HepG2 (cell line): ENCODE measurements at regions not wholly inside any gene's neighbourhood (a gene's known extent, or its start where the extent isn't known, plus 50 kb on each side); places are given as distances from the start of the nearest gene placed in this dataset.

Experiments used
- ATAC-seq: fragments of 200-7000 bp; cut with Tn5 transposase; 3 replicates; pipeline ENCODE4 v1.9.1; 2020; ENCODE audit warnings: mild to moderate bottlenecking, moderate library complexity
- BruUV-seq: library from RNA; stranded (reverse); fragments of 400-500 nt; replicated peaks from 2 replicates; lab custom pipeline; 2021; lab: Mats Ljungman, UMichigan
- CTCF ChIA-PET: fragments of 300-600 bp; formaldehyde crosslinking; extraction: SDS; loops from one replicate; lab custom pipeline; 2021; ENCODE audit warnings: low total read pairs, inconsistent platforms, low intra/inter-chr PET ratio; lab: Yijun Ruan, JAX
- POLR2A ChIA-PET: fragments of 350-600 bp; sonication (Branson Sonifier 250); formaldehyde crosslinking; loops from one replicate; lab custom pipeline; 2020; ENCODE audit warnings: antibody characterized with exemption, inconsistent platforms; lab: Yijun Ruan, JAX
- DNase-seq: peaks from one replicate; pipeline ENCODE4 v3.0.0-alpha.2; 2015; ENCODE audit warnings: low spot score
- FAIRE-seq: peaks from 3 replicates; lab custom pipeline; 2011; peaks lifted over from hg19 to GRCh38; lab: Jason Lieb, UNC
- H2AFZ ChIP-seq: one replicate; pipeline ENCODE4 v1.6.1; 2011; ENCODE audit warnings: low read length, inconsistent platforms
- H3K27ac ChIP-seq: fragments of 300-600 bp; 3 replicates; pipeline ENCODE4 v1.8.0; 2011; ENCODE audit warnings: mixed run types, mild to moderate bottlenecking, mixed read lengths, low read length, inconsistent platforms; ENCODE audit not compliant: insufficient read depth; ENCODE audit errors: extremely low read length
- H3K27me3 ChIP-seq, 2 experiments: fragments of 200-600 bp in 1 of 2; 2 replicates in 1 of 2; 3 replicates in 1 of 2; pipeline versions ENCODE4 v1.6.0 to v1.8.0; 2011; ENCODE audit warnings: low read length in 2 of 2, mild to moderate bottlenecking in 2 of 2, moderate library complexity in 2 of 2, inconsistent platforms in 1 of 2; ENCODE audit not compliant: insufficient read depth in 2 of 2, control insufficient read depth in 1 of 2
- H3K36me3 ChIP-seq, 2 experiments: fragments of 200-600 bp in 1 of 2; replicated peaks in 1 of 2; 2 replicates in 1 of 2; 3 replicates in 1 of 2; pipeline versions ENCODE4 v1.5.1 to v1.8.0; 2011; ENCODE audit warnings: low read length in 2 of 2, inconsistent platforms in 1 of 2; ENCODE audit not compliant: insufficient read depth in 2 of 2, control insufficient read depth in 1 of 2
- H3K4me1 ChIP-seq: 2 replicates; pipeline ENCODE4 v1.5.1; 2012; ENCODE audit warnings: low read length, inconsistent platforms; ENCODE audit not compliant: insufficient read depth
- H3K4me2 ChIP-seq: 2 replicates; pipeline ENCODE4 v1.6.0; 2011; ENCODE audit warnings: low read depth, low read length, inconsistent platforms
- H3K4me3 ChIP-seq, 3 experiments: fragments of 200-600 bp in 1 of 3; sonication (generic), shearing (Covaris generic) in 1 of 3; replicated peaks in 1 of 3; 2 replicates each; pipeline ENCODE4 v1.5.1; 2011 to 2016; ENCODE audit warnings: low read length in 3 of 3, inconsistent platforms in 2 of 3, low read depth in 2 of 3, mild to moderate bottlenecking in 2 of 3, control low read depth in 1 of 3, mixed read lengths in 1 of 3; ENCODE audit not compliant: insufficient read depth in 1 of 3
- H3K79me2 ChIP-seq: one replicate; pipeline ENCODE4 v1.6.1; 2011; ENCODE audit warnings: low read length, inconsistent platforms; ENCODE audit not compliant: insufficient read depth
- H3K9ac ChIP-seq: 2 replicates; pipeline ENCODE4 v1.6.0; 2011; ENCODE audit warnings: mild to moderate bottlenecking, low read depth, low read length, inconsistent platforms; ENCODE audit not compliant: insufficient read depth
- H3K9me3 ChIP-seq: 2 replicates; pipeline ENCODE4 v1.5.1; 2012; ENCODE audit warnings: mild to moderate bottlenecking, low read length
- H4K20me1 ChIP-seq: 2 replicates; pipeline ENCODE4 v1.6.0; 2011; ENCODE audit warnings: inconsistent platforms, mild to moderate bottlenecking, low read length, moderate library complexity; ENCODE audit not compliant: insufficient read depth
- CEBPB ChIP-seq: IDR thresholded peaks from 2 replicates; pipeline ENCODE4 v1.6.1; 2011; ENCODE audit warnings: low read depth, low read length, improper control_type of control experiment, borderline replicate concordance
- NR3C1 ChIP-seq: sonication (generic); formaldehyde crosslinking; IDR thresholded peaks from 2 replicates; pipeline ENCODE4 v1.4.0; 2020; ENCODE audit warnings: missing genetic modification reagents
- PLRG1 ChIP-seq: fragments of 450-650 bp; conservative IDR thresholded peaks from 2 replicates; pipeline ENCODE4 v1.6.1; 2016
- RAD21 ChIP-seq: fragments of 450-650 bp; formaldehyde crosslinking; IDR thresholded peaks from 2 replicates; pipeline ENCODE4 v1.5.0; 2020; ENCODE audit warnings: mild to moderate bottlenecking
- ZNF292 ChIP-seq: sonication (generic); formaldehyde crosslinking; IDR thresholded peaks from 2 replicates; pipeline ENCODE4 v1.8.1; 2022; ENCODE audit warnings: mild to moderate bottlenecking, low read depth, missing genetic modification reagents, borderline replicate concordance
- WGBS: methylation state at CpG from one replicate; pipeline ENCODE4 v1.1.6; 2017; ENCODE audit warnings: low lambda C conversion rate; 5-methylcytosine and 5-hydroxymethylcytosine counted together
- in situ Hi-C: cut with HindIII; loops from 2 replicates; pipeline ENCODE4 v1.10.0; 2017; ENCODE audit warnings: low pct_unique_long_range_greater_than_20kb; ENCODE audit not compliant: extremely low pct_ligation_motif_present
- intact Hi-C: fragments of 100-400 bp; cut with micrococcal nuclease; formaldehyde crosslinking; loops from one replicate; pipeline ENCODE4 v1.10.0; 2022; ENCODE audit not compliant: unreplicated experiment
- TF ChIP-seq, protein P1 (sequence below): sonication (generic); formaldehyde crosslinking; IDR thresholded peaks from 2 replicates; pipeline ENCODE4 v1.5.1; 2020; ENCODE audit warnings: mild to moderate bottlenecking, missing genetic modification reagents, borderline replicate concordance
- TF ChIP-seq, protein P2 (sequence below): sonication (generic); formaldehyde crosslinking; IDR thresholded peaks from 2 replicates; pipeline ENCODE4 v1.4.0; 2020; ENCODE audit warnings: mild to moderate bottlenecking, missing genetic modification reagents, borderline replicate concordance
- TF ChIP-seq, protein P3 (sequence below): sonication (generic); formaldehyde crosslinking; IDR thresholded peaks from 2 replicates; pipeline ENCODE4 v1.5.0; 2020; ENCODE audit warnings: mild to moderate bottlenecking, low read depth, missing genetic modification reagents, borderline replicate concordance
- TF ChIP-seq, protein P4 (sequence below), 2 experiments: sonication (generic) in 1 of 2; formaldehyde crosslinking in 1 of 2; IDR thresholded peaks; 2 replicates each; pipeline versions ENCODE4 v1.6.1 to v1.9.0; 2014 to 2022; ENCODE audit warnings: antibody characterized with exemption in 1 of 2, borderline replicate concordance in 1 of 2, inconsistent platforms in 1 of 2, low read depth in 1 of 2, missing genetic modification reagents in 1 of 2

DNA sequence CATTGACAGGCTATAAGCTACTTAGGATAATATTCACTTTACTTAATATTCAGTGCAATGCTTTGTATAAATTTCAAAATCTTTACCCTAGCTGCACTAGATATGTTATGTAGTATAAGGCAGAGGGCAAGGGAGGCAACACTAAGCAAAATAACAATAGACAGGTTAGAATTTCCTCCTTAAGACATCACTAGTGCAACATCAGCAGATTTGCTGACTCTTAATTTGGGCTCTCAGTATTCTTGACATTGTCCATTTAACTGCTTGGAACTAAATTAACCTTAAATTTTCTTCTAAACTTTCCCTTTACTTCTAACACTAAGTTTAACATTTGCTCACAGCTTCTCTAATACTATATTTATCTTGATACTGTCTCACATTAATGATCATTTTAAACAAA lies 273.9 kb downstream of the DIO2 start (continued):
- TF ChIP-seq, protein P1, sequence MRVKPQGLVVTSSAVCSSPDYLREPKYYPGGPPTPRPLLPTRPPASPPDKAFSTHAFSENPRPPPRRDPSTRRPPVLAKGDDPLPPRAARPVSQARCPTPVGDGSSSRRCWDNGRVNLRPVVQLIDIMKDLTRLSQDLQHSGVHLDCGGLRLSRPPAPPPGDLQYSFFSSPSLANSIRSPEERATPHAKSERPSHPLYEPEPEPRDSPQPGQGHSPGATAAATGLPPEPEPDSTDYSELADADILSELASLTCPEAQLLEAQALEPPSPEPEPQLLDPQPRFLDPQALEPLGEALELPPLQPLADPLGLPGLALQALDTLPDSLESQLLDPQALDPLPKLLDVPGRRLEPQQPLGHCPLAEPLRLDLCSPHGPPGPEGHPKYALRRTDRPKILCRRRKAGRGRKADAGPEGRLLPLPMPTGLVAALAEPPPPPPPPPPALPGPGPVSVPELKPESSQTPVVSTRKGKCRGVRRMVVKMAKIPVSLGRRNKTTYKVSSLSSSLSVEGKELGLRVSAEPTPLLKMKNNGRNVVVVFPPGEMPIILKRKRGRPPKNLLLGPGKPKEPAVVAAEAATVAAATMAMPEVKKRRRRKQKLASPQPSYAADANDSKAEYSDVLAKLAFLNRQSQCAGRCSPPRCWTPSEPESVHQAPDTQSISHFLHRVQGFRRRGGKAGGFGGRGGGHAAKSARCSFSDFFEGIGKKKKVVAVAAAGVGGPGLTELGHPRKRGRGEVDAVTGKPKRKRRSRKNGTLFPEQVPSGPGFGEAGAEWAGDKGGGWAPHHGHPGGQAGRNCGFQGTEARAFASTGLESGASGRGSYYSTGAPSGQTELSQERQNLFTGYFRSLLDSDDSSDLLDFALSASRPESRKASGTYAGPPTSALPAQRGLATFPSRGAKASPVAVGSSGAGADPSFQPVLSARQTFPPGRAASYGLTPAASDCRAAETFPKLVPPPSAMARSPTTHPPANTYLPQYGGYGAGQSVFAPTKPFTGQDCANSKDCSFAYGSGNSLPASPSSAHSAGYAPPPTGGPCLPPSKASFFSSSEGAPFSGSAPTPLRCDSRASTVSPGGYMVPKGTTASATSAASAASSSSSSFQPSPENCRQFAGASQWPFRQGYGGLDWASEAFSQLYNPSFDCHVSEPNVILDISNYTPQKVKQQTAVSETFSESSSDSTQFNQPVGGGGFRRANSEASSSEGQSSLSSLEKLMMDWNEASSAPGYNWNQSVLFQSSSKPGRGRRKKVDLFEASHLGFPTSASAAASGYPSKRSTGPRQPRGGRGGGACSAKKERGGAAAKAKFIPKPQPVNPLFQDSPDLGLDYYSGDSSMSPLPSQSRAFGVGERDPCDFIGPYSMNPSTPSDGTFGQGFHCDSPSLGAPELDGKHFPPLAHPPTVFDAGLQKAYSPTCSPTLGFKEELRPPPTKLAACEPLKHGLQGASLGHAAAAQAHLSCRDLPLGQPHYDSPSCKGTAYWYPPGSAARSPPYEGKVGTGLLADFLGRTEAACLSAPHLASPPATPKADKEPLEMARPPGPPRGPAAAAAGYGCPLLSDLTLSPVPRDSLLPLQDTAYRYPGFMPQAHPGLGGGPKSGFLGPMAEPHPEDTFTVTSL (CRISPR knock-in tag), result no peak

DNA sequence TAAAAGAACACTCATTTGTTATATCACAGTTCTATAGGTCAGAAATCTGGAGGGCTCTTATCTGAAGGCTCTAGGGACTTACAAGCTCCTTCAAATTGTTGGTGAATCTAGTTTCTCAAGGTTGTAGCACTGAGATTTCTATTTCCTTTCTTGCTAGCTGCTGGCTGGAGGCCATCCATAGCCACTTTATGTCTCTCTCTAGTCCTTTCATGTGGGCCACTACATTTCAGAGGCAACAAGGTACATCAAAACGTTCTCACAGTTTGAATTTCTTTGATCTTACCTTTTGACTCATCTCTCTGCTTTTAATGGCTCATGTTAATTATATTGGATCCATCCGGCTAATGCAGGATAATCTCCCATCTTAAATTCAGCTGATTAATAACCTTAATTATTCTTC lies 286.8 kb downstream of the DIO2 start:
- ChIA-PET CTCF (no interaction called here), POLR2A (no interaction called here)
- intact Hi-C loops, result no loop called here
- Histone ChIP-seq H2AFZ (no peak overlapping the region), H3K36me3 (no peaks in the 10 kb centered on the region), H3K9me3 (peaks cover 92% of the 10 kb centered on the region), H3K4me3 (no peak overlapping the region), H3K4me2 (no peak overlapping the region), H3K27ac (no peak overlapping the region), H3K4me1 (no peaks in the 10 kb centered on the region), H3K79me2 (no peaks in the 10 kb centered on the region), H3K9ac (no peak overlapping the region), H4K20me1 (no peaks in the 10 kb centered on the region), H3K27me3 (no peaks in the 10 kb centered on the region)
- no peak for FAIRE-seq
- no peak for DNase-seq
- in situ Hi-C loops, result no loop called here
- 21% methylated on average over 2 of the region's 2 CpGs for WGBS
- ATAC-seq, result no peak
- no TSS peak for BruUV-seq
- TF ChIP-seq, protein P2, sequence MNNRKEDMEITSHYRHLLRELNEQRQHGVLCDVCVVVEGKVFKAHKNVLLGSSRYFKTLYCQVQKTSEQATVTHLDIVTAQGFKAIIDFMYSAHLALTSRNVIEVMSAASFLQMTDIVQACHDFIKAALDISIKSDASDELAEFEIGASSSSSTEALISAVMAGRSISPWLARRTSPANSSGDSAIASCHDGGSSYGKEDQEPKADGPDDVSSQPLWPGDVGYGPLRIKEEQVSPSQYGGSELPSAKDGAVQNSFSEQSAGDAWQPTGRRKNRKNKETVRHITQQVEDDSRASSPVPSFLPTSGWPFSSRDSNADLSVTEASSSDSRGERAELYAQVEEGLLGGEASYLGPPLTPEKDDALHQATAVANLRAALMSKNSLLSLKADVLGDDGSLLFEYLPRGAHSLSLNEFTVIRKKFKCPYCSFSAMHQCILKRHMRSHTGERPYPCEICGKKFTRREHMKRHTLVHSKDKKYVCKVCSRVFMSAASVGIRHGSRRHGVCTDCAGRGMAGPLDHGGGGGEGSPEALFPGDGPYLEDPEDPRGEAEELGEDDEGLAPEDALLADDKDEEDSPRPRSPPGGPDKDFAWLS, result no peak
- TF ChIP-seq RAD21 (CRISPR knock-in tag) (no peak), NR3C1 (no peak), PLRG1 (no peak), CEBPB (no peak), ZNF292 (CRISPR knock-in tag) (no peak)
- TF ChIP-seq, protein P3, sequence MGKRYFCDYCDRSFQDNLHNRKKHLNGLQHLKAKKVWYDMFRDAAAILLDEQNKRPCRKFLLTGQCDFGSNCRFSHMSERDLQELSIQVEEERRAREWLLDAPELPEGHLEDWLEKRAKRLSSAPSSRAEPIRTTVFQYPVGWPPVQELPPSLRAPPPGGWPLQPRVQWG (CRISPR knock-in tag), result no peak
- TF ChIP-seq, protein P4, sequence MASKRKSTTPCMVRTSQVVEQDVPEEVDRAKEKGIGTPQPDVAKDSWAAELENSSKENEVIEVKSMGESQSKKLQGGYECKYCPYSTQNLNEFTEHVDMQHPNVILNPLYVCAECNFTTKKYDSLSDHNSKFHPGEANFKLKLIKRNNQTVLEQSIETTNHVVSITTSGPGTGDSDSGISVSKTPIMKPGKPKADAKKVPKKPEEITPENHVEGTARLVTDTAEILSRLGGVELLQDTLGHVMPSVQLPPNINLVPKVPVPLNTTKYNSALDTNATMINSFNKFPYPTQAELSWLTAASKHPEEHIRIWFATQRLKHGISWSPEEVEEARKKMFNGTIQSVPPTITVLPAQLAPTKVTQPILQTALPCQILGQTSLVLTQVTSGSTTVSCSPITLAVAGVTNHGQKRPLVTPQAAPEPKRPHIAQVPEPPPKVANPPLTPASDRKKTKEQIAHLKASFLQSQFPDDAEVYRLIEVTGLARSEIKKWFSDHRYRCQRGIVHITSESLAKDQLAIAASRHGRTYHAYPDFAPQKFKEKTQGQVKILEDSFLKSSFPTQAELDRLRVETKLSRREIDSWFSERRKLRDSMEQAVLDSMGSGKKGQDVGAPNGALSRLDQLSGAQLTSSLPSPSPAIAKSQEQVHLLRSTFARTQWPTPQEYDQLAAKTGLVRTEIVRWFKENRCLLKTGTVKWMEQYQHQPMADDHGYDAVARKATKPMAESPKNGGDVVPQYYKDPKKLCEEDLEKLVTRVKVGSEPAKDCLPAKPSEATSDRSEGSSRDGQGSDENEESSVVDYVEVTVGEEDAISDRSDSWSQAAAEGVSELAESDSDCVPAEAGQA (IDR thresholded peaks at IDR 0.05; ENCODE audit: low read depth), result no peak
- TF ChIP-seq, protein P4 (CRISPR knock-in tag; IDR thresholded peaks at IDR 0.05; ENCODE audit: borderline replicate concordance), result no peak
